SU-DHL-6 (cell line): ENCODE measurements at regions not wholly inside any gene's neighbourhood (a gene's known extent, or its start where the extent isn't known, plus 50 kb on each side); places are given as distances from the start of the nearest gene placed in this dataset.

Experiments used
- H2AFZ ChIP-seq: fragments of 200-600 bp; sonication (generic); 2 replicates; pipeline ENCODE4 v1.6.1; 2014; ENCODE audit warnings: low read depth, mild to moderate bottlenecking, moderate library complexity, mixed read lengths, antibody characterized with exemption, low read length; ENCODE audit not compliant: severe bottlenecking
- H3F3A ChIP-seq: fragments of 200-600 bp; shearing (Covaris generic); 2 replicates; pipeline ENCODE4 v1.6.0; 2016; ENCODE audit warnings: antibody characterized with exemption, mild to moderate bottlenecking; ENCODE audit not compliant: insufficient read depth
- H3K27ac ChIP-seq: fragments of 200-600 bp; sonication (generic); 2 replicates; pipeline ENCODE4 v1.5.1; 2016; ENCODE audit warnings: low read depth, mild to moderate bottlenecking, low read length, moderate library complexity, mixed read lengths
- H3K27me3 ChIP-seq: fragments of 200-600 bp; sonication (generic), shearing (Covaris generic); 2 replicates; pipeline ENCODE4 v1.6.0; 2014; ENCODE audit warnings: mild to moderate bottlenecking, low read length
- H3K36me3 ChIP-seq: fragments of 200-600 bp; sonication (generic); 2 replicates; pipeline ENCODE4 v1.6.1; 2014; ENCODE audit warnings: mild to moderate bottlenecking, low read length, mixed read lengths
- H3K4me2 ChIP-seq: fragments of 300-600, 200-600 bp; shearing (Covaris generic), sonication (generic); 2 replicates; pipeline ENCODE4 v1.6.0; 2014; ENCODE audit warnings: low read length, low read depth, mild to moderate bottlenecking; ENCODE audit not compliant: poor library complexity, severe bottlenecking
- H3K4me3 ChIP-seq: fragments of 200-600 bp; sonication (generic); 2 replicates; pipeline ENCODE4 v1.5.1; 2014; ENCODE audit warnings: antibody characterized with exemption, low read length, mild to moderate bottlenecking, mixed read lengths; ENCODE audit not compliant: insufficient read depth, poor library complexity, severe bottlenecking
- H3K79me2 ChIP-seq: fragments of 200-600 bp; sonication (generic); 2 replicates; pipeline ENCODE4 v1.6.1; 2014; ENCODE audit warnings: mild to moderate bottlenecking, low read length, moderate library complexity; ENCODE audit not compliant: insufficient read depth
- H3K9ac ChIP-seq: fragments of 200-600 bp; sonication (generic); 2 replicates; pipeline ENCODE4 v1.7.0; 2014; ENCODE audit warnings: mild to moderate bottlenecking, low read length
- H3K9me2 ChIP-seq: fragments of 200-600 bp; sonication (generic); replicated peaks from 2 replicates; pipeline ENCODE4 v1.6.1; 2014; ENCODE audit warnings: low read length; ENCODE audit not compliant: insufficient read depth
- H3K9me3 ChIP-seq: fragments of 200-600 bp; sonication (generic); 2 replicates; pipeline ENCODE4 v1.6.1; 2014; ENCODE audit warnings: low read length, mixed read lengths; ENCODE audit not compliant: insufficient read depth
- H4K20me1 ChIP-seq: fragments of 200-600 bp; sonication (generic); 2 replicates; pipeline ENCODE4 v1.6.1; 2014; ENCODE audit warnings: low read depth, mild to moderate bottlenecking, antibody characterized with exemption, low read length, moderate library complexity, mixed read lengths
- EZH2phosphoT487 ChIP-seq: fragments of 200-600 bp; sonication (generic), shearing (Covaris generic); conservative IDR thresholded peaks from 2 replicates; pipeline ENCODE4 v1.6.1; 2018; ENCODE audit warnings: mild to moderate bottlenecking, antibody characterized with exemption, low read length, moderate library complexity, mixed read lengths
- TF ChIP-seq, protein P1 (sequence below): fragments of 200-600 bp; sonication (generic); IDR thresholded peaks from one replicate; pipeline ENCODE4 v1.5.1; 2017; ENCODE audit warnings: antibody characterized with exemption, mild to moderate bottlenecking, low read length, moderate library complexity; ENCODE audit not compliant: insufficient read depth, poor library complexity, severe bottlenecking

DNA sequence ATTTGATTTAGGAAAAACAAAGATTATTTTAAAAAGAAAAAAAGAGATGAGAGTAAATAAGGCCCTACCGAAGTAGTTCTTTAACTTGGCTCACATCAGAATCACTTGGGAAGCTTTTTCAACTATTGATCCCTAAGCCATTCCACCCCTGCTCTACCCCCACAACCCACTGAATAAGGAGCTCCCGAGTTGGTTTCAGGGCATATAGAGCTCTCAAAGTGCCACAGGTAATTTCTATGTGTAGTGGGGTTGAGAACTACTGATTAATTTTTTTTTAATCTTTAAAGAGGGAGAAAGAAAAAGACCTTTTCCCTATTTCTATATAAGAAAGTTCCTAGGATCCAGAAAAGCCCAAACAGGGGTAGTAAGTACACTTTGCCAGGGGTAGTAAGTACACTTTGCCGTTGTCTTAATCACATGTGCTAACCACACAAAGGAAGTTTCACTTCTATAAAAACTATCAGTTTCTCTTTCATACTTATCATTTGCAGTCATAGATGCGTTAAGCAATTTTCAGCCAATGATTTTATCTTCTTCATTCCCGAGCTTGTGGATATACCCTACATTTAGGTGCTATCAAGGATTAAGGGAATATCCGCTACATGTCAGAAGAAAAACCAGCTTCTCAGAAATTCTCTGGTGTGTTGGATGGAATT lies 108.4 kb upstream of the ZC3H12C start:
- TF ChIP-seq, protein P1, sequence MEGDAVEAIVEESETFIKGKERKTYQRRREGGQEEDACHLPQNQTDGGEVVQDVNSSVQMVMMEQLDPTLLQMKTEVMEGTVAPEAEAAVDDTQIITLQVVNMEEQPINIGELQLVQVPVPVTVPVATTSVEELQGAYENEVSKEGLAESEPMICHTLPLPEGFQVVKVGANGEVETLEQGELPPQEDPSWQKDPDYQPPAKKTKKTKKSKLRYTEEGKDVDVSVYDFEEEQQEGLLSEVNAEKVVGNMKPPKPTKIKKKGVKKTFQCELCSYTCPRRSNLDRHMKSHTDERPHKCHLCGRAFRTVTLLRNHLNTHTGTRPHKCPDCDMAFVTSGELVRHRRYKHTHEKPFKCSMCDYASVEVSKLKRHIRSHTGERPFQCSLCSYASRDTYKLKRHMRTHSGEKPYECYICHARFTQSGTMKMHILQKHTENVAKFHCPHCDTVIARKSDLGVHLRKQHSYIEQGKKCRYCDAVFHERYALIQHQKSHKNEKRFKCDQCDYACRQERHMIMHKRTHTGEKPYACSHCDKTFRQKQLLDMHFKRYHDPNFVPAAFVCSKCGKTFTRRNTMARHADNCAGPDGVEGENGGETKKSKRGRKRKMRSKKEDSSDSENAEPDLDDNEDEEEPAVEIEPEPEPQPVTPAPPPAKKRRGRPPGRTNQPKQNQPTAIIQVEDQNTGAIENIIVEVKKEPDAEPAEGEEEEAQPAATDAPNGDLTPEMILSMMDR: no peak
- TF ChIP-seq EZH2phosphoT487: no peak
- no peaks in the 10 kb centered on the region for H3K36me3 ChIP-seq
- no peaks in the 10 kb centered on the region for H4K20me1 ChIP-seq
- H2AFZ ChIP-seq: no peak overlapping the region
- no peak overlapping the region for H3K9ac ChIP-seq
- no peak overlapping the region for H3K27ac ChIP-seq
- H3K9me3 ChIP-seq: no peaks in the 10 kb centered on the region
- H3F3A ChIP-seq: no peaks in the 10 kb centered on the region
- H3K79me2 ChIP-seq: no peaks in the 10 kb centered on the region
- H3K27me3 ChIP-seq: 0 out of 2 replicates have a peak, but pooled peaks cover 3% of the 10 kb centered on the region
- H3K4me2 ChIP-seq: no peak overlapping the region
- H3K9me2 ChIP-seq: no peaks in the 10 kb centered on the region
- no peak overlapping the region for H3K4me3 ChIP-seq

DNA sequence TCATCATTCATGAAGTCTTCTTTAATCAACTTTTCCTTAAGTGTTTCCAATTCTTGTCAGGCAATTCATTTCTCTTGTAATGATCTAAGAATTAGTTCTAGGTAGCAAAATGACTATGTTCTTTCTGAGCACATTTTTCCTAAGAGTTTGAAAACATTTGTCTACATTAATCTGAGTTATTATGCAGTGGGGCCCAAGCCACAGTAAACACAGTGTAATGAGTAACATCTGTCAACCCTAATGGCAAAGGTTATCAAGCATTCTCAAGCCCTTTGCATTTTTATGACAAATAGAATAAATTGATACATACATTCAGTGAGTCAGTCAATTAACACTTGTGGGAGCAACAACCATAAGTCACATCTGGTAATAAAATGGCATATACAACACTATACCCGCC lies 106.7 kb upstream of the ZC3H12C start:
- no peak overlapping the region for H3K9ac ChIP-seq
- 0 out of 2 replicates have a peak, but pooled peaks cover 3% of the 10 kb centered on the region for H3K27me3 ChIP-seq
- H4K20me1 ChIP-seq: no peaks in the 10 kb centered on the region
- no peak overlapping the region for H3K27ac ChIP-seq
- TF ChIP-seq EZH2phosphoT487: no peak
- TF ChIP-seq, protein P1: no peak
- no peak overlapping the region for H2AFZ ChIP-seq
- H3K9me2 ChIP-seq: no peaks in the 10 kb centered on the region
- no peaks in the 10 kb centered on the region for H3K79me2 ChIP-seq
- no peak overlapping the region for H3K4me3 ChIP-seq
- H3K36me3 ChIP-seq: no peaks in the 10 kb centered on the region
- no peaks in the 10 kb centered on the region for H3K9me3 ChIP-seq
- no peak overlapping the region for H3K4me2 ChIP-seq
- no peaks in the 10 kb centered on the region for H3F3A ChIP-seq

DNA sequence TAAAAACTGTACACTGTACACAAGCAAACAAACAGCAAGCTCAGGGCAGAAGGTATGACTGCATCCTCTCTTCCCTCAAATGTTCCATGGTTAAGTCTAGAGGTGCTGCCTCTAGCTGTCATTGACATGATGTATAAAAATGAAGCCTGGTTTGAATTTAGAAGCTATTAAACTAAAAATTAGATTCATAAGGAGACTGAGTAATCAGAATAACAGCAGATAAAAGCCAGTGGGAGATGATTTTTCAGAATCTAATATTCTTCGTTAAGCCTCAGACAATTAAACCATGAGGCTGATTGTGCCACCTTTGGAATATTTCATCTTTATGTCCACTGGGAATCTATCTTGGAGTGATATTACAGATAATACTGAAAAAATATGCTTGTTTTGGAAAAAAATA lies 101.4 kb upstream of the ZC3H12C start:
- no peak overlapping the region for H3K4me3 ChIP-seq
- H3K9ac ChIP-seq: no peak overlapping the region
- H3K36me3 ChIP-seq: no peaks in the 10 kb centered on the region
- H3K4me2 ChIP-seq: no peak overlapping the region
- no peaks in the 10 kb centered on the region for H3K9me2 ChIP-seq
- no peaks in the 10 kb centered on the region for H3K9me3 ChIP-seq
- no peaks in the 10 kb centered on the region for H3K27me3 ChIP-seq
- H3F3A ChIP-seq: no peaks in the 10 kb centered on the region
- H3K27ac ChIP-seq: no peak overlapping the region
- no peak for TF ChIP-seq EZH2phosphoT487
- H2AFZ ChIP-seq: no peak overlapping the region
- no peaks in the 10 kb centered on the region for H4K20me1 ChIP-seq
- H3K79me2 ChIP-seq: no peaks in the 10 kb centered on the region

DNA sequence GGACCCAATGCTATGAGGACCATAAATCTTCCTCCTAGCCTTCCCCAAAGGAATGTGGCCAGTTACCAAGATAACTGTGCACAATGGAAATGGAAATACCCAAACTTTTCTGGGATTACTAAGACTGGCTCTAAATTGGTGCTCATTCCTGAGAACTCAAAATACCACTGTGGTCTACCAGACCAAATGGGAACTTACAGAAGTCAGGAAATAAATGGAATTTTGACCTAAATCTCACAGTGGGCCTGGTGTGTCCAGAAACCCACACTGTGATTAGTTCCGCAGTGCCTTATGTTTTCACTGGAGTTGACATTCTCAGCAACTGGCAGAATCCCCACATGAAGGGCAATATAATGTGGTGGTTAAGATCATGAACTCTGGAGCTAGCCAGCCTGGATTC lies 99.4 kb upstream of the ZC3H12C start:
- no peak overlapping the region for H3K4me2 ChIP-seq
- no peaks in the 10 kb centered on the region for H3K27me3 ChIP-seq
- no peaks in the 10 kb centered on the region for H3K9me3 ChIP-seq
- H3K79me2 ChIP-seq: no peaks in the 10 kb centered on the region
- no peaks in the 10 kb centered on the region for H4K20me1 ChIP-seq
- no peaks in the 10 kb centered on the region for H3F3A ChIP-seq
- H3K9me2 ChIP-seq: no peaks in the 10 kb centered on the region
- no peak overlapping the region for H3K9ac ChIP-seq
- no peak overlapping the region for H3K27ac ChIP-seq
- H3K36me3 ChIP-seq: no peaks in the 10 kb centered on the region
- H2AFZ ChIP-seq: no peak overlapping the region
- H3K4me3 ChIP-seq: no peak overlapping the region
- TF ChIP-seq, protein P1: no peak
- no peak for TF ChIP-seq EZH2phosphoT487
